ENCODE measurements at regions not wholly inside any gene's neighbourhood (a gene's known extent, or its start where the extent isn't known, plus 50 kb on each side); places are given as distances from the start of the nearest gene placed in this dataset.

GRCh38 chr5:125489146-125489545, 742.7 kb upstream of the ZNF608 start:
- TF ChIP-seq CTCF (IDR thresholded peaks at IDR 0.05) (no peak), HOXB13 (CRISPR knock-in tag; IDR thresholded peaks at IDR 0.05; ENCODE audit: low read depth) (no peak), POLR2A (IDR thresholded peaks at IDR 0.05; ENCODE audit: low read length) (no peak), NPAS2 (CRISPR knock-in tag; IDR thresholded peaks at IDR 0.05; ENCODE audit: borderline replicate concordance) (no peak)
